GM21526 (cell line): ENCODE measurements at regions not wholly inside any gene's neighbourhood (a gene's known extent, or its start where the extent isn't known, plus 50 kb on each side); places are given as distances from the start of the nearest gene placed in this dataset.
"Not testable (repeated sequence)": the region's sequence is repeated elsewhere in the genome, so short reads cannot be mapped to it uniquely, and the experiment has no call there.

Experiments used
- ATAC-seq: cut with Tn5 transposase; IDR thresholded peaks from one replicate; pipeline ENCODE4 v1.9.1; 2021; ENCODE audit warnings: moderate library complexity; ENCODE audit not compliant: unreplicated experiment, low FRiP score

GRCh38 chr4:120218981-120219380 lies 152.3 kb upstream of the MAD2L1 start:
- no peak for ATAC-seq

- ATAC-seq: no peak
These were observed 148.7 kb upstream of the MAD2L1 start for GRCh38 chr4:120215350-120215749.

- ATAC-seq: no peak
These were observed 144.9 kb upstream of the MAD2L1 start for GRCh38 chr4:120211408-120212015.

- ATAC-seq: no peak
These were observed 143.1 kb upstream of the MAD2L1 start for GRCh38 chr4:120209706-120210105.

- ATAC-seq: no peak
These were observed 140.4 kb upstream of the MAD2L1 start for GRCh38 chr4:120207021-120207420.

GRCh38 chr4:120202222-120202621 lies 135.6 kb upstream of the MAD2L1 start:
- no peak for ATAC-seq

- not testable (repeated sequence) for ATAC-seq
These were observed 134.0 kb upstream of the MAD2L1 start for GRCh38 chr4:120200573-120201110.

- ATAC-seq: no peak
These were observed 131.8 kb upstream of the MAD2L1 start for GRCh38 chr4:120198411-120198810.

- no peak for ATAC-seq
These were observed 111.0 kb upstream of the MAD2L1 start for GRCh38 chr4:120177603-120178002.

- no peak for ATAC-seq
These were observed 108.6 kb upstream of the MAD2L1 start for GRCh38 chr4:120175272-120175671.

- no peak for ATAC-seq
These were observed 97.2 kb upstream of the MAD2L1 start for GRCh38 chr4:120163895-120164294.

- ATAC-seq: no peak
These were observed 92.3 kb upstream of the MAD2L1 start for GRCh38 chr4:120158841-120159463.

- ATAC-seq: no peak
These were observed 91.4 kb upstream of the MAD2L1 start for GRCh38 chr4:120158046-120158445.

- peak; percentile 85 for ATAC-seq
These were observed 89.6 kb upstream of the MAD2L1 start for GRCh38 chr4:120156120-120156718.

- no peak for ATAC-seq
These were observed 88.6 kb upstream of the MAD2L1 start for GRCh38 chr4:120155287-120155686.

- no peak for ATAC-seq
These were observed 78.0 kb upstream of the MAD2L1 start for GRCh38 chr4:120144634-120145033.

GRCh38 chr4:120144041-120144440 lies 77.4 kb upstream of the MAD2L1 start:
- no peak for ATAC-seq

- no peak for ATAC-seq
These were observed 72.7 kb upstream of the MAD2L1 start for GRCh38 chr4:120139392-120139791.

GRCh38 chr4:120132935-120133334 lies 66.3 kb upstream of the MAD2L1 start:
- ATAC-seq: no peak

GRCh38 chr4:120130786-120131185 lies 64.1 kb upstream of the MAD2L1 start:
- no peak for ATAC-seq
